ENCODE measurements at regions not wholly inside any gene's neighbourhood (a gene's known extent, or its start where the extent isn't known, plus 50 kb on each side); places are given as distances from the start of the nearest gene placed in this dataset.

- WGBS (ENCODE audit: insufficient coverage), result 100% methylated on average over 2 of the region's 3 CpGs
- H3K27me3 ChIP-seq (replicated peaks in 2 of 5; ENCODE audit: control insufficient read depth in 4 of 5, insufficient read depth in 5 of 5, low read length in 4 of 5), result no peaks in the 10 kb centered on the region
- peaks cover 0 to 7% (median 5%) of the 10 kb centered on the region in 5 experiments for H3K9me3 ChIP-seq (ENCODE audit: control extremely low read depth in 1 of 5, control insufficient read depth in 4 of 5, insufficient read depth in 2 of 5, low read depth in 1 of 5, low read length in 4 of 5)
- no peaks in the 10 kb centered on the region for H3K4me1 ChIP-seq (ENCODE audit: control extremely low read depth in 1 of 4, control insufficient read depth in 4 of 4, insufficient read depth in 4 of 4, low read length in 3 of 4)
- DNase-seq, result no peak
- no peak overlapping the region for H3K4me3 ChIP-seq (ENCODE audit: control insufficient read depth in 1 of 7, extremely low read depth in 1 of 7, insufficient read depth in 4 of 7, low read depth in 2 of 7, low read length in 6 of 7)
- ChIA-PET CTCF (no interaction called here), POLR2A (no interaction called here)
- no peaks in the 10 kb centered on the region for H3K36me3 ChIP-seq (ENCODE audit: control insufficient read depth in 4 of 4, insufficient read depth in 4 of 4, low read length in 3 of 4)
- no peak overlapping the region for H3K27ac ChIP-seq (ENCODE audit: insufficient read depth in 1 of 2, low read depth in 1 of 2, low read length in 2 of 2, poor library complexity in 1 of 2, severe bottlenecking in 2 of 2)
These were observed 309.8 kb downstream of the TAF11L14 start for GRCh38 chr5:17944046-17944445.

- H3K9me3 ChIP-seq (ENCODE audit: control extremely low read depth in 1 of 5, control insufficient read depth in 4 of 5, insufficient read depth in 2 of 5, low read depth in 1 of 5, low read length in 4 of 5), result peaks cover 0 to 13% (median 6%) of the 10 kb centered on the region in 5 experiments
- no peaks in the 10 kb centered on the region for H3K27me3 ChIP-seq (replicated peaks in 2 of 5; ENCODE audit: control insufficient read depth in 4 of 5, insufficient read depth in 5 of 5, low read length in 4 of 5)
- CTCF ChIA-PET, result no interaction called here
- H3K27ac ChIP-seq (ENCODE audit: insufficient read depth in 1 of 2, low read depth in 1 of 2, low read length in 2 of 2, poor library complexity in 1 of 2, severe bottlenecking in 2 of 2), result no peak overlapping the region
- DNase-seq, result no peak
- POLR2A ChIA-PET, result no interaction called here
- WGBS (ENCODE audit: insufficient coverage), result no CpG with 5 or more reads among the region's 1 CpG
- H3K36me3 ChIP-seq (ENCODE audit: control insufficient read depth in 4 of 4, insufficient read depth in 4 of 4, low read length in 3 of 4), result no peaks in the 10 kb centered on the region
- no peak overlapping the region for H3K4me3 ChIP-seq (ENCODE audit: control insufficient read depth in 1 of 7, extremely low read depth in 1 of 7, insufficient read depth in 4 of 7, low read depth in 2 of 7, low read length in 6 of 7)
- no peaks in the 10 kb centered on the region for H3K4me1 ChIP-seq (ENCODE audit: control extremely low read depth in 1 of 4, control insufficient read depth in 4 of 4, insufficient read depth in 4 of 4, low read length in 3 of 4)
These were observed 312.8 kb downstream of the TAF11L14 start for GRCh38 chr5:17947029-17947428.

- Histone ChIP-seq H3K27me3 (replicated peaks in 2 of 5; ENCODE audit: control insufficient read depth in 4 of 5, insufficient read depth in 5 of 5, low read length in 4 of 5) (no peaks in the 10 kb centered on the region), H3K4me3 (ENCODE audit: control insufficient read depth in 1 of 7, extremely low read depth in 1 of 7, insufficient read depth in 4 of 7, low read depth in 2 of 7, low read length in 6 of 7) (no peak overlapping the region), H3K36me3 (ENCODE audit: control insufficient read depth in 4 of 4, insufficient read depth in 4 of 4, low read length in 3 of 4) (no peaks in the 10 kb centered on the region), H3K9me3 (ENCODE audit: control extremely low read depth in 1 of 5, control insufficient read depth in 4 of 5, insufficient read depth in 2 of 5, low read depth in 1 of 5, low read length in 4 of 5) (peaks cover 0 to 11% (median 3%) of the 10 kb centered on the region in 5 experiments), H3K27ac (ENCODE audit: insufficient read depth in 1 of 2, low read depth in 1 of 2, low read length in 2 of 2, poor library complexity in 1 of 2, severe bottlenecking in 2 of 2) (no peak overlapping the region), H3K4me1 (ENCODE audit: control extremely low read depth in 1 of 4, control insufficient read depth in 4 of 4, insufficient read depth in 4 of 4, low read length in 3 of 4) (no peaks in the 10 kb centered on the region)
- WGBS (ENCODE audit: insufficient coverage), result 96% methylated on average over 8 of the region's 9 CpGs
- CTCF ChIA-PET, result no interaction called here
- no peak for DNase-seq
- POLR2A ChIA-PET, result no interaction called here
These were observed 317.3 kb downstream of the TAF11L14 start for GRCh38 chr5:17951392-17952169.

GRCh38 chr5:17952231-17952630 is 318.0 kb downstream of the TAF11L14 start:
- 94% methylated on average over 4 of the region's 4 CpGs for WGBS (ENCODE audit: insufficient coverage)
- POLR2A ChIA-PET, result no interaction called here
- Histone ChIP-seq H3K36me3 (ENCODE audit: control insufficient read depth in 4 of 4, insufficient read depth in 4 of 4, low read length in 3 of 4) (no peaks in the 10 kb centered on the region), H3K27me3 (replicated peaks in 2 of 5; ENCODE audit: control insufficient read depth in 4 of 5, insufficient read depth in 5 of 5, low read length in 4 of 5) (no peaks in the 10 kb centered on the region), H3K9me3 (ENCODE audit: control extremely low read depth in 1 of 5, control insufficient read depth in 4 of 5, insufficient read depth in 2 of 5, low read depth in 1 of 5, low read length in 4 of 5) (peaks cover 0 to 9% (median 2%) of the 10 kb centered on the region in 5 experiments), H3K4me3 (ENCODE audit: control insufficient read depth in 1 of 7, extremely low read depth in 1 of 7, insufficient read depth in 4 of 7, low read depth in 2 of 7, low read length in 6 of 7) (no peak overlapping the region), H3K4me1 (ENCODE audit: control extremely low read depth in 1 of 4, control insufficient read depth in 4 of 4, insufficient read depth in 4 of 4, low read length in 3 of 4) (no peaks in the 10 kb centered on the region), H3K27ac (ENCODE audit: insufficient read depth in 1 of 2, low read depth in 1 of 2, low read length in 2 of 2, poor library complexity in 1 of 2, severe bottlenecking in 2 of 2) (no peak overlapping the region)
- no peak for DNase-seq
- CTCF ChIA-PET, result no interaction called here

GRCh38 chr5:17964067-17964466 is 329.8 kb downstream of the TAF11L14 start:
- ChIA-PET POLR2A (no interaction called here), CTCF (no interaction called here)
- H3K4me3 ChIP-seq (ENCODE audit: control insufficient read depth in 1 of 7, extremely low read depth in 1 of 7, insufficient read depth in 4 of 7, low read depth in 2 of 7, low read length in 6 of 7), result no peak overlapping the region
- H3K4me1 ChIP-seq (ENCODE audit: control extremely low read depth in 1 of 4, control insufficient read depth in 4 of 4, insufficient read depth in 4 of 4, low read length in 3 of 4), result no peaks in the 10 kb centered on the region
- no peaks in the 10 kb centered on the region for H3K36me3 ChIP-seq (ENCODE audit: control insufficient read depth in 4 of 4, insufficient read depth in 4 of 4, low read length in 3 of 4)
- H3K27ac ChIP-seq (ENCODE audit: insufficient read depth in 1 of 2, low read depth in 1 of 2, low read length in 2 of 2, poor library complexity in 1 of 2, severe bottlenecking in 2 of 2), result no peak overlapping the region
- no peaks in the 10 kb centered on the region for H3K27me3 ChIP-seq (replicated peaks in 2 of 5; ENCODE audit: control insufficient read depth in 4 of 5, insufficient read depth in 5 of 5, low read length in 4 of 5)
- WGBS (ENCODE audit: insufficient coverage), result 38% methylated on average over 1 of the region's 2 CpGs
- peaks cover 0 to 13% (median 4%) of the 10 kb centered on the region in 5 experiments for H3K9me3 ChIP-seq (ENCODE audit: control extremely low read depth in 1 of 5, control insufficient read depth in 4 of 5, insufficient read depth in 2 of 5, low read depth in 1 of 5, low read length in 4 of 5)
- no peak for DNase-seq

GRCh38 chr5:17966640-17967402 is 332.6 kb downstream of the TAF11L14 start:
- Histone ChIP-seq H3K27me3 (replicated peaks in 2 of 5; ENCODE audit: control insufficient read depth in 4 of 5, insufficient read depth in 5 of 5, low read length in 4 of 5) (no peaks in the 10 kb centered on the region), H3K9me3 (ENCODE audit: control extremely low read depth in 1 of 5, control insufficient read depth in 4 of 5, insufficient read depth in 2 of 5, low read depth in 1 of 5, low read length in 4 of 5) (peaks cover 0 to 13% (median 4%) of the 10 kb centered on the region in 5 experiments), H3K27ac (ENCODE audit: insufficient read depth in 1 of 2, low read depth in 1 of 2, low read length in 2 of 2, poor library complexity in 1 of 2, severe bottlenecking in 2 of 2) (no peak overlapping the region), H3K36me3 (ENCODE audit: control insufficient read depth in 4 of 4, insufficient read depth in 4 of 4, low read length in 3 of 4) (no peaks in the 10 kb centered on the region), H3K4me1 (ENCODE audit: control extremely low read depth in 1 of 4, control insufficient read depth in 4 of 4, insufficient read depth in 4 of 4, low read length in 3 of 4) (no peaks in the 10 kb centered on the region), H3K4me3 (ENCODE audit: control insufficient read depth in 1 of 7, extremely low read depth in 1 of 7, insufficient read depth in 4 of 7, low read depth in 2 of 7, low read length in 6 of 7) (no peak overlapping the region)
- CTCF ChIA-PET, result no interaction called here
- no peak for DNase-seq
- POLR2A ChIA-PET, result no interaction called here
- 98% methylated on average over 4 of the region's 5 CpGs for WGBS (ENCODE audit: insufficient coverage)

GRCh38 chr5:17976404-17976803 is 342.1 kb downstream of the TAF11L14 start:
- H3K4me1 ChIP-seq (ENCODE audit: control extremely low read depth in 1 of 4, control insufficient read depth in 4 of 4, insufficient read depth in 4 of 4, low read length in 3 of 4), result no peaks in the 10 kb centered on the region
- POLR2A ChIA-PET, result no interaction called here
- no peaks in the 10 kb centered on the region for H3K27me3 ChIP-seq (replicated peaks in 2 of 5; ENCODE audit: control insufficient read depth in 4 of 5, insufficient read depth in 5 of 5, low read length in 4 of 5)
- WGBS (ENCODE audit: insufficient coverage), result no CpG with 5 or more reads among the region's 1 CpG
- H3K9me3 ChIP-seq (ENCODE audit: control extremely low read depth in 1 of 5, control insufficient read depth in 4 of 5, insufficient read depth in 2 of 5, low read depth in 1 of 5, low read length in 4 of 5), result peaks cover 0 to 3% (median 0%) of the 10 kb centered on the region in 5 experiments
- no peak overlapping the region for H3K27ac ChIP-seq (ENCODE audit: insufficient read depth in 1 of 2, low read depth in 1 of 2, low read length in 2 of 2, poor library complexity in 1 of 2, severe bottlenecking in 2 of 2)
- CTCF ChIA-PET, result no interaction called here
- H3K4me3 ChIP-seq (ENCODE audit: control insufficient read depth in 1 of 7, extremely low read depth in 1 of 7, insufficient read depth in 4 of 7, low read depth in 2 of 7, low read length in 6 of 7), result no peak overlapping the region
- no peaks in the 10 kb centered on the region for H3K36me3 ChIP-seq (ENCODE audit: control insufficient read depth in 4 of 4, insufficient read depth in 4 of 4, low read length in 3 of 4)
- no peak for DNase-seq
